ENCODE measurements at regions not wholly inside any gene's neighbourhood (a gene's known extent, or its start where the extent isn't known, plus 50 kb on each side); places are given as distances from the start of the nearest gene placed in this dataset.
A peak's percentile ranks its signal among the peaks of the same experiment; 100 is the strongest.

DNA sequence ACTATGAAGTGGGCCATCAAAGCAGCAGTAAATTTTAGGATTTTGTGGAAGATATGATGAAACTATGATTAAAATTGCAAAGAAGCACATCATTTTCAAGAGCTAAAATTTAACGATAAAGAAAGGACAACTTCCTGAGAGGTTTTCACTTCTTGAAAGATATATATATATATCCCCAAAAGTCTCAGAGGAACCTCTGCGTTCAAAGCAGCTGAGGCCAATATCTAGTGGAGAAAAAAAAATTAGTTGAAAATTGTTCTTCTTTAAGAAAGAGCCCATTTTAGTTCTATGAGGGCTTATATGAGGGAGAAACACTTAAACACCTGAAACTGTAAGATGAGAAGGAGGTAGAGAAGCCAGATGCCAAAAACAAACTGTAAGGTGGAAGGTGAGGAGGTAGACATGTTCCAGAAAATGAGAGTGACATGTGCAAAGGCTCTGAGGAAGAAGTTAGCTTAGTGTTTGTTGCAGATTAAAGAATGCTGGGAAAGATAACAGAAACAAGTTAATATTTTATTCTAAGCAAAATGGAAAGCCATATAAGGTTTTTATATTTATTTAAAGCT, 72.9 kb upstream of the VRK2 start:
- TF ChIP-seq, protein P1, sequence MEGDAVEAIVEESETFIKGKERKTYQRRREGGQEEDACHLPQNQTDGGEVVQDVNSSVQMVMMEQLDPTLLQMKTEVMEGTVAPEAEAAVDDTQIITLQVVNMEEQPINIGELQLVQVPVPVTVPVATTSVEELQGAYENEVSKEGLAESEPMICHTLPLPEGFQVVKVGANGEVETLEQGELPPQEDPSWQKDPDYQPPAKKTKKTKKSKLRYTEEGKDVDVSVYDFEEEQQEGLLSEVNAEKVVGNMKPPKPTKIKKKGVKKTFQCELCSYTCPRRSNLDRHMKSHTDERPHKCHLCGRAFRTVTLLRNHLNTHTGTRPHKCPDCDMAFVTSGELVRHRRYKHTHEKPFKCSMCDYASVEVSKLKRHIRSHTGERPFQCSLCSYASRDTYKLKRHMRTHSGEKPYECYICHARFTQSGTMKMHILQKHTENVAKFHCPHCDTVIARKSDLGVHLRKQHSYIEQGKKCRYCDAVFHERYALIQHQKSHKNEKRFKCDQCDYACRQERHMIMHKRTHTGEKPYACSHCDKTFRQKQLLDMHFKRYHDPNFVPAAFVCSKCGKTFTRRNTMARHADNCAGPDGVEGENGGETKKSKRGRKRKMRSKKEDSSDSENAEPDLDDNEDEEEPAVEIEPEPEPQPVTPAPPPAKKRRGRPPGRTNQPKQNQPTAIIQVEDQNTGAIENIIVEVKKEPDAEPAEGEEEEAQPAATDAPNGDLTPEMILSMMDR (IDR thresholded peaks at IDR 0.05; ENCODE audit: borderline replicate concordance, control extremely low read depth, extremely low read depth, insufficient read depth, missing control alignments) = no peak
- DNase-seq (ENCODE audit: low spot score) = no peak
- in situ Hi-C loops (cut with MboI; ENCODE audit: low sequenced_read_pairs, unreplicated experiment) = no loop called here

DNA sequence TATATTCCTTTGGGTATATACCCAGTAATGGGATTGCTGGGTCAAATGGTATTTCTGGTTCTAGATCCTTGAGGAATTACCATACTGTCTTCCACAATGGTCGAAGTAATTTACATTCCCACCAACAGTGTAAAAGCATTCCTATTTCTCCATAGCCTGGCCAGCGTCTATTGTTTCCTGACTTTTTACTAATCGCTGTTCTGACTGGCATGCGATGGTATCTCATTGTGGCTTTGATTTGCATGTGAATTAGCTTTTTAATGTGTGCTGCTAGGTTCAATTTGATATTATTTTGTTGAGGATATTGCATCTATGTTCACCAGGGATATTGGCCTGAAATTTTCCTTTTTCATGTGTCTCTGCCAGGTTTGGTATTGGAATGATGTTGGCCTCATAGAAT, 67.4 kb upstream of the VRK2 start:
- in situ Hi-C loops (cut with MboI; ENCODE audit: low sequenced_read_pairs, unreplicated experiment) = no loop called here
- TF ChIP-seq, protein P1 (IDR thresholded peaks at IDR 0.05; ENCODE audit: borderline replicate concordance, control extremely low read depth, extremely low read depth, insufficient read depth, missing control alignments) = no peak
- no peak for DNase-seq (ENCODE audit: low spot score)

DNA sequence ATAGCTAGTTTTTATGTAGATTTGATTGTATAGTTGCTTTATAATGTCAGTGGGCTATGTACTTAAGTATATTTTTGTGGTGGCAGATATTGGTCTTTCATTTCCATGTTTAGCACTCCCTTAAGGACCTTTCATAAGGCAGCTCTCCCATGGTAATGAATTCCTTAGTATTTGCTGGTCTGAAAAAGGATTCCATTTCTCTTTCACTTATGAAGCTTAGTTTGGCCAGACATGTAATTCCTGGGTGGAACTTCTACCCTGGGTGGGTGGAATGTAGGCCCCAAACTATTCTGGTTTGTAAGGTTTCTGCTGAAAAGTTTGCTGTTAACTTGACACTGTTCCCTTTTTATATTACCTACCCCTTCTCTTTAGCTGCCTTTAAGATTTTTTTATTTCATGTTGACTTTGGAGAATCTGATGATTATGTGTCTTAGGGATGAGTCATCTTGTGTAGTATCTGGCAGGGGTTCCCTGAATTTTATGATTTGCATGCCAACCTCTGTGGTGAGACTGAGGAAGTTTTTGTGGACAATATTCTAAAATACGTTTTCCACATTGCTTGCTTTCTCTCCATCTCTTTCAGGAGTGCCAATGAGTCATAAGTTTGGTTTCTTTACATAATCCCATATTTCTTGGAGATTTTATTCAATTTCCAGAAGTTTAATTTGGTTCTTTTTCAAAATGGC, 65.4 kb upstream of the VRK2 start:
- no peak for DNase-seq (ENCODE audit: low spot score)
- in situ Hi-C loops (cut with MboI; ENCODE audit: low sequenced_read_pairs, unreplicated experiment) = no loop called here
- TF ChIP-seq, protein P1 (IDR thresholded peaks at IDR 0.05; ENCODE audit: borderline replicate concordance, control extremely low read depth, extremely low read depth, insufficient read depth, missing control alignments) = no peak

DNA sequence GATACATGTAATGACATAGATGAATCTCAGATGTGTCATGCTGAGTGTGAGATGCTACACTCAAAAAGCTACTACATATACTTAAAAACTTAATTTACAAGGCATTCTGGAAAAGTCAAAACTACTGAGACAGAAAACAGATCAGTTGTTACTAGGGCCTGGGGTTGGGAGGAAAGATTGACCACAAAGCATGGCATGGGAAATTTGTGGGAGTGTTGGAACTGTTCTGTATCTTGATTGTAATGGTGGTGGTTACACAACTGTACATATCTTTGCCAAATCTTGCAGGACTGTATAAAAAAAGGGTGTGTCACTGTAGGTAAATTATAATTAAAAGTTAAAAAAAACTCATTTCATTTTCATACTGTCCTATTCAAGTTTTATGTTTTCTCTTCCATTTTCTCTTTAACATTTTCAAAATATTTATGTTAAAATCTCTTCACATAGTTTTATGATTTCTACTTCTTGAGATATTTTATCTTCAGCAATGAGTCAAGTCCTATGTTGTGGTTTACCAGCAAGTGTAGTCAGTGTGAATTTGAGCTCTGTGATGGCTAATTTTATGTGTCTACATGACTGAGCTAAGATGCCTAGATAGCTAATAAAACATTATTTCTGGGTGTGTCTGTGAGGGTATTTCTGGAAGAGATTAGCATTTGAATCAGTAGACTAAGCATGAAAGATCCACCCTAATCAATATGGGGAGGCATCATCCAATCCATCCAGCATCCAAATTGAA, 58.6 kb upstream of the VRK2 start:
- no peak for DNase-seq (ENCODE audit: low spot score)
- in situ Hi-C loops (cut with MboI; ENCODE audit: low sequenced_read_pairs, unreplicated experiment) = no loop called here

DNA sequence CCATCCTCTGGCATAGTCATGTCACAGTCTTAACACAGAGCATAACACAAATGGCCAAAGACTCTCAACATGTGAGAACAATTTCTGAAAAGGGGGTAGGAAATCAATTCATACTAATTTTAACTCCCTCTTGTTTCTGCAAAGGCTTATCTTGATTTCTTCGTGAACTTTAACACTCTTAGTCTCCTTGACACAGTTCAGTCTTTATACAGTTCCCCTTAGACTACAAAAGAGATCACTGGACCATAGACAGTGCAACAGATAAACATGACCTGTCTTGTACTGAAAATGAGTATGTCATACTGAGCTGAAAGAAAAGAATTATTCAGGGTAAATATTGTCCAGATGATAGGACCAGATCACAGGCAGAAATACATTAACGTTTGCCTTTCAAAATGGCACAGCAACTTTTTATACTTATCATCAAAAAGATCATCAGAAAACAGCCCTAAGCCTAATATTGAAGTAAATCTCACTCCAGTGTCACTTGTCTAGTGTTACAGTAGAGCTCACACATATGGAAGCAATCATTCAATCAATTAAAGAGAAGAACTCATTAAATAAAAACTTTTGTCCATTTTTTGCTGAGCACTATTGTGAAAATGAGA, 56.4 kb upstream of the VRK2 start:
- peak; percentile 42 for DNase-seq (ENCODE audit: low spot score)
- TF ChIP-seq, protein P1 (IDR thresholded peaks at IDR 0.05; ENCODE audit: borderline replicate concordance, control extremely low read depth, extremely low read depth, insufficient read depth, missing control alignments) = no peak
- in situ Hi-C loops (cut with MboI; ENCODE audit: low sequenced_read_pairs, unreplicated experiment) = no loop called here

More for the DNA sequence above, 58.6 kb upstream of the VRK2 start:
- TF ChIP-seq, protein P1 (IDR thresholded peaks at IDR 0.05; ENCODE audit: borderline replicate concordance, control extremely low read depth, extremely low read depth, insufficient read depth, missing control alignments) = no peak

All from GM13976 (cell line).